NB4 (cell line): ENCODE measurements at regions not wholly inside any gene's neighbourhood (a gene's known extent, or its start where the extent isn't known, plus 50 kb on each side); places are given as distances from the start of the nearest gene placed in this dataset.

Experiments used
- CTCF ChIP-seq: IDR thresholded peaks from one replicate; pipeline ENCODE4 v1.5.1; 2012; ENCODE audit warnings: low read depth, low read length
- MYC ChIP-seq: IDR thresholded peaks from 2 replicates; pipeline ENCODE4 v1.6.1; 2011; ENCODE audit warnings: low read depth, low read length
- POLR2A ChIP-seq: IDR thresholded peaks from 2 replicates; pipeline ENCODE4 v1.6.1; 2011; ENCODE audit warnings: mild to moderate bottlenecking; ENCODE audit not compliant: insufficient read length; ENCODE audit errors: extremely low read depth
- TF ChIP-seq, protein P1 (sequence below): IDR thresholded peaks from 2 replicates; pipeline ENCODE4 v1.6.1; 2011; ENCODE audit warnings: low read depth, low read length

DNA sequence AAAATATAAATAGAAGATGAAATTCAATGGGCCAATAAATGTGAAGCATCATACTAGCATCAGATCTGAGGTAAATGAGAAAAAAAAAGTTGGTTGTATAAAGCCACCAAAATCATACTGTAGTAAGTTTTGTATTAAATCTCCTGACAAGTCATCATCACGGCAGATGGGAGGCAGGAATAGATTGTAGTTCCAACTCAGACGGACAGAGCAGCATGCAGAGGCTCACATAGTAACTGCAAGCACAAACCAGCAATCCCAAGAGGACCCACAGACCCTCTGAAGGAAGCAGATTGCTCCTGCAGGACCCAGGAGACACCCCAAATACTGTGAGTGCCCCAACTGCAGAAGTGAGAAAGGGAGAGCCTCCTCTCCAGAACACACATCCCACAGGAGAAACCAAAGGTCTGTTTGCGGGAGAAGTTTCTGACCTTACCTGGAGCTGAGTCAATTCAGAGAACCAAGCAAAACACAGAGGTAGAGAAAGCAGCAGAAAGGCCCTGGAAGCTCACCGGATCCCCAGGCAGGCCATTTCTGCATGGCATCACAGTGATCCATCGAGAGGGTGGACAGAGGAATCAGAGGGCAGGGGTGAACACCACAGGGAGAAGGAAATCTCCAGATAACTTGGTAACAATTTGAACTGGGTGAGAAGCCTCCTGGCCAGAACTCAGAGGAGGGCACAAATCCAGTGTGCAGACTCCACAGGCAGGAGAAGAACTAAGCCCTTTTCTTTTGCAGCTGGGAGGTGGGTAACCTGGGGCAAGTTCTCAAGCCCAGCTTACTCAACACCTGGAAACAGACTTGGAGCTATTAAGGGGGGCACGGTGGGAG is 141.6 kb upstream of the ARHGEF26 start:
- TF ChIP-seq, protein P1, sequence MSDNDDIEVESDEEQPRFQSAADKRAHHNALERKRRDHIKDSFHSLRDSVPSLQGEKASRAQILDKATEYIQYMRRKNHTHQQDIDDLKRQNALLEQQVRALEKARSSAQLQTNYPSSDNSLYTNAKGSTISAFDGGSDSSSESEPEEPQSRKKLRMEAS = no peak
- TF ChIP-seq CTCF (no peak), POLR2A (no peak), MYC (no peak)
